ENCODE measurements at regions not wholly inside any gene's neighbourhood (a gene's known extent, or its start where the extent isn't known, plus 50 kb on each side); places are given as distances from the start of the nearest gene placed in this dataset.

DNA sequence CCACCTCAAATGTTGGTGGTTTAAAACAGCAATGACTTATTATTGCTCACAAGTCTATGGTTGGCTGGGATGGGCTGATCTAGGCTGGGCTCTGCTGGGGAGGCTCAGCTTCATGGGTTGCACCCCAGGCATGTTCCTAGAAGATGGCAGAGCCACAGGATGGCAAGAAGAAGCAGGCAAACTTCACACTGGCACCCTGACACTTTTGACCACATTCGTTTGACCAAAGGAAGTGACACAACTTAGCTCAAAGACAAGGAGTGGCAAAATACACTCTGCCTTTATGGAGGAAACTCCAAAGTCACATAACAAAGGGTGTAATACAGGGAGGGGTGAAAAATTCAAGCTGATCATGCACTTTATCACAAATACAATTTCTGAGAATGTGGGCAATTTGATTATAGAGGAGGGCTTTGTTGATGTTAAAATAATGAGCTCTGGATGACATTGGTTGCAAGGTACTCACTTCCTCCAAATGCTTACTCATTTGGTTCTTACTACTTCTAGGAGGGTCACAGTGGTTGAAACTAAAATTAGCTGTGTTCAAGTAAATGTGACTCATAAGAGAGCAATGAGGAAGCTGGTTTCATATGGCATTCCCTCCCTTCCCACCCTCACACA lies 249.2 kb upstream of the RPS6KA3 start:
- peak; percentile 85 for DNase-seq

- DNase-seq, result no peak
Measured at GRCh38 chrX:20514358-20514757, 247.6 kb upstream of the RPS6KA3 start.

- DNase-seq, result no peak
Measured at GRCh38 chrX:20513185-20513584, 246.5 kb upstream of the RPS6KA3 start.

GRCh38 chrX:20511792-20512191 lies 245.1 kb upstream of the RPS6KA3 start:
- no peak for DNase-seq

DNA sequence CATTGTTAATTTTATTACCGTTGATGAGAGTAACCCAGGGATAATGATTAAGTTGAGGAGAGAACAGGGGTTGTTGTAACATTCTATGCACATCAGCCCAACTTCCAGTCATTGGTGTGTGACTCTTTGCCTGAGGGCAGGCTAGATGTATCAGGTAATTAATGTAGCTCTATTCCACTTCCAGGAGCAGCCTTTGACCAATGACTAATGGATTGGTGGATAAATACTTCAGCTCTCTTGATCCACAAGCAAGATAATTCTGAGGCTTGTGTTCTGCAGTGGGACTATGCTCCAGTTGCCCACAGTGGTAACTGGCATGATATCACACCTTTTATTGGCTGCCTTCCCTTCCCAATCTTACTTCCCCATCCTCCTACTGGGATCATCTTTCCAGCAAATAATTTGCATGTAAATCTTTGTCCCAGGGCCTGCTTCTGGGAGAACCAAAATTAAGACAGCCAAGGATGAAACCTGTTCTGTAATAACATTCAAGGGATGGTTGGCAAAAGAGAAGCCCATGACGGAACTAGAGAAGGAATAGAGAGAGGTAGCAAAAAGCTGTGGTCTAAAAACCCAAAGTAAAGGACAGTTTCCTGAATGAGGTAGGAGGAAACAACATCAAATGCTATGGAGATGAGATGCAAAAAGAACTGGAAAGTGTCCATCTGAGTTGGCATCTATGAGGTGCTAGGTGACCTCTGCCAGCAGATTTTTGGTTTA lies 241.4 kb upstream of the RPS6KA3 start:
- DNase-seq, result no peak

- DNase-seq, result no peak
Measured at GRCh38 chrX:20506739-20507138, 240.0 kb upstream of the RPS6KA3 start.

DNA sequence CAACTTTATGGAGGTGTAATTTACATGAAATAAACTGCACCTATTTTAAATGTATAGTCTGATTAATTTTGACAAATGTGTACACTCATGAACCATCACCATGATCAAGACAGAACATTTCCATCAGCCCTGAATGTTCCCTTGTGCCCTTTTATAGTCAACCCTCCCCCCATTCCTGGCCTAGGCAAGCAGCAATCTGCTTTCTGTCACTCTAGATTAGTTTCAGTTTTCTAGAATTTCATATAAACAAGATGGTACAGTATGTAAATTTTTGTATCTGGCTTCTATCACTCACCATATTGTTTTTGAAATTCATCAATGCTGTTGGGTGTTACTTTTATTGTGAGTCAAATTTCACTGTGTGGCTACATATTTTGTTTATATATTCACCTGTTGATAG lies 234.2 kb upstream of the RPS6KA3 start:
- no peak for DNase-seq

- no peak for DNase-seq
Measured at GRCh38 chrX:20500171-20500865, 233.6 kb upstream of the RPS6KA3 start.

DNA sequence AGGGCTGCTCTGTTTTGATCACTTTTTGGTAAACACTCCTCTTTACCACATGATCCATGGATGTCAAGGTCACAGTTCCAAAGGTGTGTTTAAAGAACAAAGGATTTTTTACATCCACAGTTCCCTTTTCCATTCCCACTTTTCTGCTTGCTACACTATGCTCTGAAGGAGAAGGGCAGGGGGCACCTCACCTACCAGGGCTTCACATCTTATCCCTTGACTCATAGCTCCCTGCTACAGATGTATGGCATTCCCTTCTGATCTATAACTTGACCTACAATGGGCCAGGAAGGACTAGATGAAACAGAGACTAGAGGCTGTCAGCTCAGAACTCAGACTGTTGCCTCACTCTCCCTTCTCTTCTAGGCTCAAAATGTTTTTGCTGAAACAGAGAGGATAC lies 233.1 kb upstream of the RPS6KA3 start:
- DNase-seq, result no peak

- DNase-seq, result no peak
Measured at GRCh38 chrX:20498851-20499635, 232.3 kb upstream of the RPS6KA3 start.

- DNase-seq, result no peak
Measured at GRCh38 chrX:20495575-20495974, 228.9 kb upstream of the RPS6KA3 start.

DNA sequence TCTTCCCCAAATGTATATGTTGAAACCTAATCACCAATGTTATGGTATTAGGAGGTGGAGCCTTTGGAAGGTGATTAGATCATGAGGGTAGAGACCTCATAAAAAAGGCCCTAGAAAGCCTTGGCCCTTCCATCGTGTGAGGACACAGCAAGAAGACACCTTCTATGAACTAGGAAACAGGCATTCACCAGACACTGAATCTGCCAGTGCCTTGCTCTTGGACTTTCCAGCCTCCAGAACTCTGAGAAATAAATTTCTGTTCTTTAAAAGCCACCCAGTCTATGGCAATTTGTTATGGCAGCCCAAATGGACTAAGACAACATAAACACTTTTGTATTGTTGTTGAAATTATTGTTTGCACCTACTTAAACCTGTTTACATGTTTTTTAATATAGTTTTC lies 221.8 kb upstream of the RPS6KA3 start:
- no peak for DNase-seq

DNA sequence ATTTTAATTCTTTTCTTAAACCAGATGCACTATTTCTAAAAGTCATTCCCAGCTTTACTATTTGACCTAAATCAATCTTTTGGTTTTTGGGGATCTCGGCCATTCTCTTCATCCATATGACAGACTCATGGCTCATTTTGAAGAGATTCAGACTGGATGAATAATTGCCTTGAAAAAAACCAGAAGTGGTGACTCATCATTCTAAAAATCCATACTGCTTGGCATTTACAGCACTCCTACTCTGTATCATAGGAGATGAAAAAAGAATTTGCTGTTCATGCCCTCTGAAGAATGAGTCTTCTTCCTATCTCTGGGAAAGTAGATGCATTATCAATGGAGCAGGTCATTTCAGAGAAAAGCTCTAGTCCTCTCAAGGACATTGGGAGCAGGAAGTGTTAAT lies 220.5 kb upstream of the RPS6KA3 start:
- no peak for DNase-seq

GRCh38 chrX:20481632-20482031 lies 214.9 kb upstream of the RPS6KA3 start:
- no peak for DNase-seq

GRCh38 chrX:20479896-20480295 lies 213.2 kb upstream of the RPS6KA3 start:
- no peak for DNase-seq

DNA sequence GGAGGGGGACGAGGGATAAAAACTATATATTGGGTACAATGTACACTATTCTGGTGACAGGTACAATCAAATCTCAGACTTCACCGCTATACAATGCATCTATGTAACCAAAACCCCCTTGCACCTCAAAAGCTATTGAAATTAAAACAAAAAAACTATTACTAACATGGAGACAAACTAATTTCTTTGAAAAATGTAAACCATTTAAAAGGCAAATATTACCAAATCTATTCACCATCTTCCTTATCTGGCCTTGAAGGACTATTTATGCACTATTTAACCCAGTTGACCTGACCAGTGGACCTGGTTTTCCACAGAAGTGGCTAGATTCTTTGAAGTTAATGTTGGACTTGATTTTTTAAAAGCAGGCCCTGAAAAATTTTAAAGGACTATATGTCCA lies 212.3 kb upstream of the RPS6KA3 start:
- DNase-seq, result no peak

GRCh38 chrX:20477836-20478524 lies 211.3 kb upstream of the RPS6KA3 start:
- DNase-seq, result no peak

- no peak for DNase-seq
Measured at GRCh38 chrX:20477219-20477618, 210.5 kb upstream of the RPS6KA3 start.

- no peak for DNase-seq
Measured at GRCh38 chrX:20472620-20473258, 206.0 kb upstream of the RPS6KA3 start.

DNA sequence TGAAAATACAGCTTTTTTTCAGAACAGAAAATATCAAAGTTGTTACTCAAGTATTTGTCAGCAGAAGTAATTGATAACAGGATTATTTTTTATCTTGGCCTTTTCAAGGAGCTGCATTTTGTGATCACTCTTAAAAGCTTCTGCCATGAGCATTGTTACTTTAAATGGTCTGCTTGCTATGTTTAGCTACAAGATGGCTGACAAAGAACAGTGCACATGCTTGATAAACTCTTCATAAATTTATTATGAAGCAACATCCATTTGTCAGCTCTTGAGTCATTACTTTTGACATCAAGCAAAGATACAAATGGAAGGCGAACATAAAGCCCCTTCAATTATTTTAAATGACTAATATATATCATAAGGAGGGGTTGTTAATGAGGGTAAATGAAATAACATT lies 205.4 kb upstream of the RPS6KA3 start:
- DNase-seq, result no peak

- no peak for DNase-seq
Measured at GRCh38 chrX:20471483-20471882, 204.8 kb upstream of the RPS6KA3 start.
